K562 (cell line): ENCODE measurements at regions not wholly inside any gene's neighbourhood (a gene's known extent, or its start where the extent isn't known, plus 50 kb on each side); places are given as distances from the start of the nearest gene placed in this dataset.

Experiments
- ATAC-seq: fragments of 200-7000 bp; cut with Tn5 transposase; 3 replicates; pipeline ENCODE4 v1.9.1; 2020; ENCODE audit warnings: moderate library complexity
- BruUV-seq: library from RNA; stranded (reverse); fragments of 400-500 nt; replicated peaks from 2 replicates; lab custom pipeline; 2021; lab: Mats Ljungman, UMichigan
- CTCF ChIA-PET: fragments of 300-600 bp; formaldehyde crosslinking; extraction: SDS; loops from one replicate; lab custom pipeline; 2021; ENCODE audit warnings: low intra/inter-chr PET ratio; lab: Yijun Ruan, JAX
- POLR2A ChIA-PET: fragments of 300-600, 350-650 bp; sonication (Branson Sonifier 250); formaldehyde crosslinking; extraction: SDS; loops from one replicate; lab custom pipeline; 2021; ENCODE audit warnings: antibody characterized with exemption, inconsistent platforms; lab: Yijun Ruan, JAX
- DNase-seq, 4 experiments: peaks; one replicate each; pipeline versions ENCODE4 v3.0.0 to v3.0.0-alpha.2; 2011 to 2018; ENCODE audit warnings: low spot score in 3 of 4, mixed read lengths in 3 of 4; ENCODE audit errors: extremely low read depth in 1 of 4
- FAIRE-seq: peaks from 2 replicates; lab custom pipeline; 2011; peaks lifted over from hg19 to GRCh38; lab: Jason Lieb, UNC
- H2AFZ ChIP-seq: 2 replicates; pipeline ENCODE4 v1.6.0; 2011; ENCODE audit warnings: low read depth, low read length, control low read depth, inconsistent platforms
- H3K27ac ChIP-seq: fragments of 200-600 bp; 3 replicates; pipeline ENCODE4 v1.8.0; 2011; ENCODE audit warnings: low read depth, mild to moderate bottlenecking, control low read depth, inconsistent platforms, low read length, moderate library complexity, mixed read lengths; ENCODE audit errors: extremely low read depth
- H3K27me3 ChIP-seq, 2 experiments: fragments of 300-600 bp in 1 of 2; 2 replicates in 1 of 2; 3 replicates in 1 of 2; pipeline versions ENCODE4 v1.6.0 to v1.8.0; 2011; ENCODE audit warnings: inconsistent platforms in 2 of 2, low read length in 2 of 2, mild to moderate bottlenecking in 1 of 2, mixed read lengths in 1 of 2, moderate library complexity in 1 of 2; ENCODE audit not compliant: control insufficient read depth in 2 of 2, insufficient read depth in 2 of 2
- H3K36me3 ChIP-seq: fragments of 300-600 bp; 3 replicates; pipeline ENCODE4 v1.8.0; 2011; ENCODE audit warnings: mild to moderate bottlenecking, low read length, inconsistent platforms; ENCODE audit not compliant: control insufficient read depth, insufficient read depth
- H3K4me1 ChIP-seq, 2 experiments: fragments of 200-600 bp in 1 of 2; replicated peaks in 1 of 2; 2 replicates in 1 of 2; 3 replicates in 1 of 2; pipeline versions ENCODE4 v1.5.1 to v1.8.0; 2011; ENCODE audit warnings: inconsistent platforms in 2 of 2, low read length in 2 of 2, mild to moderate bottlenecking in 1 of 2, mixed read lengths in 1 of 2, moderate library complexity in 1 of 2; ENCODE audit not compliant: control insufficient read depth in 2 of 2, insufficient read depth in 2 of 2
- H3K4me2 ChIP-seq: 2 replicates; pipeline ENCODE4 v1.6.1; 2011; ENCODE audit warnings: low read length, control low read depth, inconsistent platforms, mixed read lengths; ENCODE audit not compliant: insufficient read depth
- H3K4me3 ChIP-seq: fragments of 200-600 bp; sonication (generic), shearing (Covaris generic); 2 replicates; pipeline ENCODE4 v1.5.1; 2016; ENCODE audit warnings: control low read depth, inconsistent platforms
- H3K79me2 ChIP-seq: fragments of 200-600 bp; 3 replicates; pipeline ENCODE4 v1.8.0; 2011; ENCODE audit warnings: low read length, inconsistent platforms; ENCODE audit not compliant: control insufficient read depth, insufficient read depth
- H3K9ac ChIP-seq, 2 experiments: 2 replicates each; pipeline versions ENCODE4 v1.6.0 to v1.6.1; 2011; ENCODE audit warnings: low read depth in 2 of 2, low read length in 2 of 2, control low read depth in 1 of 2, inconsistent platforms in 1 of 2, mild to moderate bottlenecking in 1 of 2, mixed read lengths in 1 of 2; ENCODE audit not compliant: insufficient read depth in 1 of 2
- H3K9me1 ChIP-seq: one replicate; pipeline ENCODE4 v1.6.0; 2011; ENCODE audit warnings: inconsistent platforms, mild to moderate bottlenecking, low read length, moderate library complexity; ENCODE audit not compliant: control insufficient read depth, insufficient read depth
- H3K9me3 ChIP-seq: replicated peaks from 2 replicates; pipeline ENCODE4 v1.5.1; 2011; ENCODE audit warnings: low read depth, low read length, inconsistent platforms; ENCODE audit not compliant: control insufficient read depth, insufficient read depth
- H4K20me1 ChIP-seq: replicated peaks from 2 replicates; pipeline ENCODE4 v1.6.1; 2011; ENCODE audit warnings: low read length, inconsistent platforms, mixed read lengths; ENCODE audit not compliant: control insufficient read depth, insufficient read depth
- BMI1 ChIP-seq: fragments of 150-350 bp; IDR thresholded peaks from 2 replicates; pipeline ENCODE4 v1.6.1; 2014; ENCODE audit warnings: low read length
- HNRNPUL1 ChIP-seq: fragments of 200-400 bp; formaldehyde crosslinking; IDR thresholded peaks from 2 replicates; pipeline ENCODE4 v1.6.1; 2017; ENCODE audit warnings: low read length
- MECOM ChIP-seq: fragments of 250-450 bp; sonication (Bioruptor Pico); IDR thresholded peaks from 2 replicates; pipeline ENCODE4 v1.8.0; 2022; ENCODE audit warnings: inconsistent platforms
- NUFIP1 ChIP-seq: fragments of 450-650 bp; IDR thresholded peaks from 2 replicates; pipeline ENCODE4 v1.6.1; 2018; ENCODE audit not compliant: partially characterized antibody
- POLR2AphosphoS2 ChIP-seq: IDR thresholded peaks from 2 replicates; pipeline ENCODE4 v1.6.1; 2012; ENCODE audit warnings: low read length, improper control_type of control experiment
- PTTG1 ChIP-seq: fragments of 450-650 bp; IDR thresholded peaks from 2 replicates; pipeline ENCODE4 v1.6.1; 2016; ENCODE audit warnings: low read depth, mild to moderate bottlenecking, missing genetic modification characterization, missing compliant biosample characterization
- SMC3 ChIP-seq: conservative IDR thresholded peaks from 2 replicates; pipeline ENCODE4 v1.6.1; 2011; ENCODE audit warnings: low read depth, low read length, improper control_type of control experiment; ENCODE audit not compliant: insufficient read depth
- TCF7 ChIP-seq: sonication (generic); IDR thresholded peaks from 2 replicates; pipeline ENCODE4 v1.6.1; 2016; ENCODE audit warnings: antibody characterized with exemption, borderline replicate concordance
- TRIM25 ChIP-seq: fragments of 450-650 bp; IDR thresholded peaks from 2 replicates; pipeline ENCODE4 v1.7.0; 2016; ENCODE audit warnings: borderline replicate concordance
- ZNF146 ChIP-seq: IDR thresholded peaks from one replicate; pipeline ENCODE4 v1.6.1; 2018; ENCODE audit warnings: missing compliant biosample characterization; ENCODE audit not compliant: unreplicated experiment
- ZNF75A ChIP-seq: fragments of 450-650 bp; formaldehyde crosslinking; IDR thresholded peaks from 2 replicates; pipeline ENCODE4 v1.4.0; 2020; ENCODE audit warnings: mild to moderate bottlenecking
- ZNF785 ChIP-seq: fragments of 250-450 bp; sonication (Bioruptor Pico); IDR thresholded peaks from 2 replicates; pipeline ENCODE4 v1.4.0; 2020; ENCODE audit warnings: mild to moderate bottlenecking
- WGBS: fragments of 100-300 bp; shearing (Covaris generic); methylation state at CpG from one replicate; pipeline ENCODE4 v1.1.6; 2016; ENCODE audit warnings: low coverage, mixed read lengths; ENCODE audit not compliant: insufficient coverage; ENCODE audit errors: missing lambda C conversion rate; 5-methylcytosine and 5-hydroxymethylcytosine counted together
- in situ Hi-C: fragments of 300-500 bp; cut with MboI; formaldehyde crosslinking; loops from 4 replicates; pipeline ENCODE4 v1.15.0; 2018; ENCODE audit warnings: inconsistent platforms, mixed read lengths
- intact Hi-C: fragments of 100-400 bp; cut with micrococcal nuclease; formaldehyde crosslinking; loops from 2 replicates; pipeline ENCODE4 v1.14.2; 2022
- TF ChIP-seq, protein P1 (sequence below): sonication (generic); formaldehyde crosslinking; IDR thresholded peaks from 2 replicates; pipeline ENCODE4 v1.8.1; 2022; ENCODE audit warnings: missing genetic modification reagents
- TF ChIP-seq, protein P2 (sequence below), 3 experiments: IDR thresholded peaks in 2 of 3; conservative IDR thresholded peaks in 1 of 3; 2 replicates each; pipeline ENCODE4 v1.5.1; 2011 to 2012; ENCODE audit warnings: low read length in 3 of 3, mild to moderate bottlenecking in 3 of 3, control low read depth in 2 of 3, improper control_type of control experiment in 1 of 3, inconsistent platforms in 1 of 3, low read depth in 1 of 3, mixed read lengths in 1 of 3, moderate library complexity in 1 of 3; ENCODE audit not compliant: insufficient read depth in 2 of 3

GRCh38 chr17:34859652-34860051 is 101.6 kb downstream of the CCT6B start:
- TF ChIP-seq ZNF785 (no peak), TRIM25 (no peak), HNRNPUL1 (no peak), TCF7 (no peak), MECOM (CRISPR knock-in tag) (no peak), POLR2AphosphoS2 (no peak), ZNF75A (CRISPR knock-in tag) (no peak), ZNF146 (CRISPR knock-in tag) (no peak), NUFIP1 (no peak), PTTG1 (tag) (no peak), SMC3 (no peak), BMI1 (no peak)
- TF ChIP-seq, protein P1, sequence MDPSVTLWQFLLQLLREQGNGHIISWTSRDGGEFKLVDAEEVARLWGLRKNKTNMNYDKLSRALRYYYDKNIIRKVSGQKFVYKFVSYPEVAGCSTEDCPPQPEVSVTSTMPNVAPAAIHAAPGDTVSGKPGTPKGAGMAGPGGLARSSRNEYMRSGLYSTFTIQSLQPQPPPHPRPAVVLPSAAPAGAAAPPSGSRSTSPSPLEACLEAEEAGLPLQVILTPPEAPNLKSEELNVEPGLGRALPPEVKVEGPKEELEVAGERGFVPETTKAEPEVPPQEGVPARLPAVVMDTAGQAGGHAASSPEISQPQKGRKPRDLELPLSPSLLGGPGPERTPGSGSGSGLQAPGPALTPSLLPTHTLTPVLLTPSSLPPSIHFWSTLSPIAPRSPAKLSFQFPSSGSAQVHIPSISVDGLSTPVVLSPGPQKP (CRISPR knock-in tag) = no peak
- TF ChIP-seq, protein P2, sequence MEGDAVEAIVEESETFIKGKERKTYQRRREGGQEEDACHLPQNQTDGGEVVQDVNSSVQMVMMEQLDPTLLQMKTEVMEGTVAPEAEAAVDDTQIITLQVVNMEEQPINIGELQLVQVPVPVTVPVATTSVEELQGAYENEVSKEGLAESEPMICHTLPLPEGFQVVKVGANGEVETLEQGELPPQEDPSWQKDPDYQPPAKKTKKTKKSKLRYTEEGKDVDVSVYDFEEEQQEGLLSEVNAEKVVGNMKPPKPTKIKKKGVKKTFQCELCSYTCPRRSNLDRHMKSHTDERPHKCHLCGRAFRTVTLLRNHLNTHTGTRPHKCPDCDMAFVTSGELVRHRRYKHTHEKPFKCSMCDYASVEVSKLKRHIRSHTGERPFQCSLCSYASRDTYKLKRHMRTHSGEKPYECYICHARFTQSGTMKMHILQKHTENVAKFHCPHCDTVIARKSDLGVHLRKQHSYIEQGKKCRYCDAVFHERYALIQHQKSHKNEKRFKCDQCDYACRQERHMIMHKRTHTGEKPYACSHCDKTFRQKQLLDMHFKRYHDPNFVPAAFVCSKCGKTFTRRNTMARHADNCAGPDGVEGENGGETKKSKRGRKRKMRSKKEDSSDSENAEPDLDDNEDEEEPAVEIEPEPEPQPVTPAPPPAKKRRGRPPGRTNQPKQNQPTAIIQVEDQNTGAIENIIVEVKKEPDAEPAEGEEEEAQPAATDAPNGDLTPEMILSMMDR (IDR thresholded peaks at IDR 0.05 in 2 of 3, conservative IDR thresholded peaks at IDR 0.05 in 1 of 3; ENCODE audit: insufficient read depth in 2 of 3, low read depth in 1 of 3, low read length in 3 of 3) = no peak
- H3K9me1 ChIP-seq = no peaks in the 10 kb centered on the region
- no TSS peak for BruUV-seq
- no peaks in the 10 kb centered on the region; the same call in 1 of the 2 replicates for H4K20me1 ChIP-seq
- ATAC-seq = no peak
- ChIA-PET POLR2A (interaction anchor here (0.7 kb wide), 1 partner anchor 55 kb away, joined by 3 read pairs; no protein-coding TSS in a partner anchor), CTCF (no interaction called here)
- no peak overlapping the region for H3K9ac ChIP-seq
- H3K36me3 ChIP-seq = no peaks in the 10 kb centered on the region
- 0% methylated on average over 4 of the region's 5 CpGs for WGBS
- H3K79me2 ChIP-seq = no peaks in the 10 kb centered on the region
- peaks cover 4 to 30% of the 10 kb centered on the region in 2 experiments; a peak in 4 of 5 replicates for H3K27me3 ChIP-seq
- no peak overlapping the region for H3K27ac ChIP-seq
- no peak for FAIRE-seq
- no peaks in the 10 kb centered on the region for H3K9me3 ChIP-seq
- H3K4me3 ChIP-seq = no peak overlapping the region
- intact Hi-C loops (no loop called here), in situ Hi-C loops (no loop called here)
- DNase-seq = no peak
- H3K4me2 ChIP-seq = no peak overlapping the region
- H3K4me1 ChIP-seq = no peaks in the 10 kb centered on the region; a peak in 1 of 5 replicates
- H2AFZ ChIP-seq = no peak overlapping the region
